WTC11 (cell line): ENCODE measurements at regions not wholly inside any gene's neighbourhood (a gene's known extent, or its start where the extent isn't known, plus 50 kb on each side); places are given as distances from the start of the nearest gene placed in this dataset.

ENCODE experiments used
- ATAC-seq: fragments of 200-7000 bp; cut with Tn5 transposase; 2 replicates; pipeline ENCODE4 v1.10.0; 2021; ENCODE audit warnings: mild to moderate bottlenecking, moderate library complexity
- CTCF ChIA-PET: fragments of 300-600 bp; sonication (Branson Sonifier 250); formaldehyde crosslinking; loops from one replicate; lab custom pipeline; 2021; ENCODE audit warnings: antibody characterized with exemption; lab: Charles Lee
- POLR2A ChIA-PET: fragments of 350-600 bp; sonication (Branson Sonifier 250); formaldehyde crosslinking; loops from one replicate; lab custom pipeline; 2021; ENCODE audit warnings: antibody characterized with exemption; lab: Charles Lee
- DNase-seq: peaks from one replicate; pipeline ENCODE4 v3.0.0; 2021; ENCODE audit warnings: low spot score
- H3K27ac Mint-ChIP-seq: 2 replicates; pipeline ENCODE4 v1.8.0; 2021; ENCODE audit warnings: mixed read lengths
- H3K27me3 Mint-ChIP-seq: 2 replicates; pipeline ENCODE4 v1.8.0; 2021; ENCODE audit warnings: low read depth, mild to moderate bottlenecking, moderate library complexity, mixed read lengths
- H3K36me3 Mint-ChIP-seq: 2 replicates; pipeline ENCODE4 v1.8.0; 2021; ENCODE audit warnings: mixed read lengths
- H3K4me1 Mint-ChIP-seq: 2 replicates; pipeline ENCODE4 v1.8.0; 2022; ENCODE audit warnings: mixed read lengths
- H3K4me3 Mint-ChIP-seq: 2 replicates; pipeline ENCODE4 v1.8.0; 2021; ENCODE audit warnings: mild to moderate bottlenecking, moderate library complexity, mixed read lengths
- H3K9me3 Mint-ChIP-seq: 2 replicates; pipeline ENCODE4 v1.8.0; 2021; ENCODE audit warnings: mixed read lengths
- AFF4 ChIP-seq: sonication (generic); formaldehyde crosslinking; IDR thresholded peaks from 2 replicates; pipeline ENCODE4 v1.8.1; 2023; ENCODE audit warnings: mild to moderate bottlenecking, missing genetic modification reagents, borderline replicate concordance
- HMGXB4 ChIP-seq: sonication (generic); formaldehyde crosslinking; IDR thresholded peaks from 2 replicates; pipeline ENCODE4 v1.8.1; 2023; ENCODE audit warnings: mild to moderate bottlenecking, moderate library complexity, missing genetic modification reagents
- JUN ChIP-seq: sonication (generic); formaldehyde crosslinking; IDR thresholded peaks from 2 replicates; pipeline ENCODE4 v1.8.0; 2023; ENCODE audit warnings: mild to moderate bottlenecking, missing genetic modification reagents
- MYBL2 ChIP-seq: sonication (generic); formaldehyde crosslinking; IDR thresholded peaks from 2 replicates; pipeline ENCODE4 v1.8.1; 2023; ENCODE audit warnings: mild to moderate bottlenecking, moderate library complexity, missing genetic modification reagents
- NR1H2 ChIP-seq: sonication (generic); formaldehyde crosslinking; IDR thresholded peaks from 2 replicates; pipeline ENCODE4 v1.9.0; 2021; ENCODE audit warnings: mild to moderate bottlenecking, moderate library complexity, missing genetic modification reagents
- RELA ChIP-seq: sonication (generic); formaldehyde crosslinking; IDR thresholded peaks from 2 replicates; pipeline ENCODE4 v1.8.1; 2022; ENCODE audit warnings: missing genetic modification reagents, mild to moderate bottlenecking, borderline replicate concordance
- SOX15 ChIP-seq: fragments of 250-450 bp; sonication (Bioruptor Pico); IDR thresholded peaks from 2 replicates; pipeline ENCODE4 v1.9.0; 2021; ENCODE audit warnings: mild to moderate bottlenecking
- STAT6 ChIP-seq: sonication (generic); formaldehyde crosslinking; conservative IDR thresholded peaks from 2 replicates; pipeline ENCODE4 v1.8.1; 2023; ENCODE audit warnings: mild to moderate bottlenecking, low read depth, missing genetic modification reagents, moderate library complexity
- ZBTB21 ChIP-seq: sonication (generic); formaldehyde crosslinking; IDR thresholded peaks from 2 replicates; pipeline ENCODE4 v1.8.1; 2023; ENCODE audit warnings: mild to moderate bottlenecking, missing genetic modification reagents, borderline replicate concordance
- ZMAT4 ChIP-seq: fragments of 250-450 bp; sonication (Bioruptor Pico); IDR thresholded peaks from 2 replicates; pipeline ENCODE4 v1.9.0; 2021; ENCODE audit warnings: mild to moderate bottlenecking
- ZNF263 ChIP-seq: sonication (generic); formaldehyde crosslinking; IDR thresholded peaks from 2 replicates; pipeline ENCODE4 v1.8.1; 2022; ENCODE audit warnings: low read depth, mild to moderate bottlenecking, moderate library complexity, missing genetic modification reagents
- ZNF317 ChIP-seq: sonication (generic); formaldehyde crosslinking; IDR thresholded peaks from 2 replicates; pipeline ENCODE4 v1.8.1; 2023; ENCODE audit warnings: low read depth, mild to moderate bottlenecking, moderate library complexity, missing genetic modification reagents, borderline replicate concordance
- ZNF416 ChIP-seq: fragments of 250-450 bp; sonication (Bioruptor Pico); IDR thresholded peaks from 2 replicates; pipeline ENCODE4 v1.9.0; 2021; ENCODE audit warnings: mild to moderate bottlenecking, inconsistent platforms

- Mint-ChIP-seq H3K27me3 (no peaks in the 10 kb centered on the region), H3K9me3 (peaks cover 24% of the 10 kb centered on the region), H3K4me1 (peaks cover 2% of the 10 kb centered on the region), H3K27ac (no peak overlapping the region), H3K36me3 (peaks cover 14% of the 10 kb centered on the region), H3K4me3 (no peak overlapping the region)
- ATAC-seq (no peak), DNase-seq (no peak)
- CTCF ChIA-PET = interaction anchor here (1.1 kb wide), 1 partner anchor 11 kb away, joined by 4 read pairs; no protein-coding TSS in a partner anchor
- POLR2A ChIA-PET = no interaction called here
- TF ChIP-seq ZBTB21 (CRISPR knock-in tag) = no peak
- TF ChIP-seq, all 79 proteins: peak for 0
These were observed 623.7 kb downstream of the PTPRU start for GRCh38 chr1:29860056-29860455.

- Mint-ChIP-seq H3K27me3 (no peaks in the 10 kb centered on the region), H3K9me3 (peaks cover 21% of the 10 kb centered on the region), H3K27ac (no peak overlapping the region), H3K36me3 (peaks cover 14% of the 10 kb centered on the region), H3K4me3 (no peak overlapping the region), H3K4me1 (no peaks in the 10 kb centered on the region)
- no peak for TF ChIP-seq ZMAT4 (CRISPR knock-in tag)
- no peak for TF ChIP-seq RELA
- no peak for TF ChIP-seq NR1H2
- no peak for TF ChIP-seq HMGXB4 (CRISPR knock-in tag)
- TF ChIP-seq AFF4 (CRISPR knock-in tag) = no peak
- TF ChIP-seq ZNF317 = no peak
- no peak for TF ChIP-seq MYBL2 (CRISPR knock-in tag)
- ChIA-PET POLR2A (no interaction called here), CTCF (interaction anchor here (1.1 kb wide), 1 partner anchor 10 kb away, joined by 4 read pairs; no protein-coding TSS in a partner anchor)
- ATAC-seq = no peak
- DNase-seq = no peak
These were observed 622.8 kb downstream of the PTPRU start for GRCh38 chr1:29859126-29859525.

- no peaks in the 10 kb centered on the region for H3K4me1 Mint-ChIP-seq
- DNase-seq (no peak), ATAC-seq (no peak)
- H3K36me3 Mint-ChIP-seq = peaks cover 14% of the 10 kb centered on the region
- POLR2A ChIA-PET = no interaction called here
- CTCF ChIA-PET = interaction anchor here (2.0 kb wide), 1 partner anchor 10 kb away, joined by 7 read pairs; no protein-coding TSS in a partner anchor
- TF ChIP-seq JUN (CRISPR knock-in tag) (no peak), STAT6 (CRISPR knock-in tag) (no peak), ZNF416 (CRISPR knock-in tag) (no peak), SOX15 (CRISPR knock-in tag) (no peak), ZNF263 (no peak)
- peaks cover 21% of the 10 kb centered on the region for H3K9me3 Mint-ChIP-seq
- H3K27me3 Mint-ChIP-seq = no peaks in the 10 kb centered on the region
- H3K27ac Mint-ChIP-seq = no peak overlapping the region
- no peak overlapping the region for H3K4me3 Mint-ChIP-seq
These were observed 622.3 kb downstream of the PTPRU start for GRCh38 chr1:29858646-29859045.
